GM19455 (cell line): ENCODE measurements at regions not wholly inside any gene's neighbourhood (a gene's known extent, or its start where the extent isn't known, plus 50 kb on each side); places are given as distances from the start of the nearest gene placed in this dataset.

Experiments used
- ATAC-seq: cut with Tn5 transposase; IDR thresholded peaks from one replicate; pipeline ENCODE4 v1.9.1; 2021; ENCODE audit not compliant: unreplicated experiment

DNA sequence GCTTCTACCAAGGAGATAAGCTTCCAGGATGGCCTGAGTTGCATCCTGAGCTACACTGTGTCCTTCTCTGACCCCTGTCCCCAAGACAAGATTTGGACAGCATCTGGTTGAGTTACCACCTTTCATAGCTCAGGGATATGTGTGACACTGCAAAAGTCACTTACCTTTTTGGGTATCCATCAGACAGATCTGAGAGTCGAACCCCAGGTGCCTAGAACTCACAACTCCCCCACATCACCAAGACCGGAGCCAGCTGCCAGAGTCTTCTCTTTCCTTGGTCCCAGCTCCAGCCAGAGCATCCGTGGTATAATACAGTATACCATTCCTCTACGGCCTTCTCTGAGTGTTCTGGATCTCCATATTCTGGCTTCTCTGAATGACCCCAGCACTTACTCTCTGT is 133.0 kb downstream of the CD83 start:
- no peak for ATAC-seq

DNA sequence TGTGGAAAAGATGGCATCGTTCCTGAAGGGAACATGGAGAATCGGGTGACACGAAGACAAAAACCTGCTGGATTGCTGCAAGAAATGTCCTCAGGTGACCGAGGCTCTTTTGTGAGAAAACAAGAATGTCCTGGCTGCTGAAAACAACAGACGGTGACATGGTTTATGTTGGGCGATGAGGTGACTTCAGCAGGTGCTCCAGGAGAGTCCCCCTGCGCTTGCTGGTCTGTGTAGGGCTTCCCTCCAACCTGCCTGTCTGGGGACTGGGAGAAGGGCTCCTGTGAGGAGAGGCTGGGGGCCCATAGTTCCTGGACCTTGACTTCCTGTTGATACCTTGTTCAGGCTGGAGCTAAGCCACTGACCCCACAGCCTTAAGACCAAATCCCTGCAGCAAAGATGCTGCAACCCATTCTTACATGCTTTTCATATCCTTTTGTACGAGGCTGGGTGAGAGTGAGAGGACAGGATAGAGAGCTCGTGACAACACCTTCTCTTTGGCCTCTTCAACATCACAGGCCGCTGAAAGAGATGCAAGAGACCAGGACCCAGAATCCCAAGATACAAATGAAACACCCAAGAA is 134.8 kb downstream of the CD83 start:
- no peak for ATAC-seq

DNA sequence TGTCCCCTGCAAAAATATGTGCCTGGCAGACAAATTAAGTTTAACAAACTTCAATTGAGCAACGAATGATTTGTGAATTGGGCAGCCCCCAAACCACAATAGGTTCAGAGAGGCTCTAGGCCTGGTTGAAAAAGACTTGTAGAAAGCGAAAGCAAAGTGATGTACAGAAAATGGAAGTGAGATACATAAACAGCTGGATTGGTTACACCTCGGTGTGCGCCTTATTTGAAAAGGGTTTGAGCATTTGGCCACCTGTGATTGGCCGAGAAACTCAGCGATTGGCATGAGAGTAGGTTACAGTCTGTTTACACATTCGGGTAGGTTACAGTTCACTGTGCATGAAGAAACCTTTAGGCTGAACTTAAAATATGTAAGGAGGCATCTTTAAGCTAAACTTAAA is 136.9 kb downstream of the CD83 start:
- ATAC-seq, result peak; percentile 93

DNA sequence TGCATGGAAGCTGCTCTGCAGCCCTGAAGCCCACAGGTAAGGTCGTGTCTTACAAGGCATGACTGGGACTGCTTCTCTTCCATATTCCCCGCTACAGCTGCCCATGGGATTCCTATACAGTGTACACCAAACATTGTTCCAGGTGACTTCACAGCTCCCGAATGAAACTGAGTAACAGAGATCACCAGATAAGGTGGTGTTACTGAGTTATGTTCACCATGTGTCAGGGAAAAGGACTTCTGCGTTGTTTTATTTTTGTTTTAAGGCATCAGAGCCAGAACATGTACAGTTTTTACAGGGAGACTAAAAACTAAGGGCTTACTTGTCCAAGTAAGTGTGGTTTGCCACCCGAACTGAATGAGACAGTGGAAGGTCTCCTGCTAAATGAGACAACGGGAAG is 138.3 kb downstream of the CD83 start:
- ATAC-seq, result no peak

DNA sequence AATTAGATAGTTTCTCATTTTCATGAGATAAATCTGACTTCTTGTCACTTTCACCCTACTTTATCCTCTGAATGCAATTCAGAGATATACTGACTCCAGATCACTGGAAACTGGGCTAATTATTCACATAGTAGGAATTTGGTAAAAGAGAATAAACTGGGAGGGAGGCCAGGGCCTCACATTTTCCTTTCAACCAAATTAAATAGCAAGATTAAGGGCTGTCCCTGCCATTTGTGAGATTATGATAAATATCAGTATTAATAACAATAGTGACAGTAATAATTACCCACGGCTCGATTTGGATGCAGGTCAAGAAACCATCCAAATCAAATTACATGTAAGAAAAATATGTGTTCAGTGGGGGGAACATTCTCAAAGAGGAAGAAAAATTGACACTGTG is 140.5 kb downstream of the CD83 start:
- ATAC-seq, result no peak

DNA sequence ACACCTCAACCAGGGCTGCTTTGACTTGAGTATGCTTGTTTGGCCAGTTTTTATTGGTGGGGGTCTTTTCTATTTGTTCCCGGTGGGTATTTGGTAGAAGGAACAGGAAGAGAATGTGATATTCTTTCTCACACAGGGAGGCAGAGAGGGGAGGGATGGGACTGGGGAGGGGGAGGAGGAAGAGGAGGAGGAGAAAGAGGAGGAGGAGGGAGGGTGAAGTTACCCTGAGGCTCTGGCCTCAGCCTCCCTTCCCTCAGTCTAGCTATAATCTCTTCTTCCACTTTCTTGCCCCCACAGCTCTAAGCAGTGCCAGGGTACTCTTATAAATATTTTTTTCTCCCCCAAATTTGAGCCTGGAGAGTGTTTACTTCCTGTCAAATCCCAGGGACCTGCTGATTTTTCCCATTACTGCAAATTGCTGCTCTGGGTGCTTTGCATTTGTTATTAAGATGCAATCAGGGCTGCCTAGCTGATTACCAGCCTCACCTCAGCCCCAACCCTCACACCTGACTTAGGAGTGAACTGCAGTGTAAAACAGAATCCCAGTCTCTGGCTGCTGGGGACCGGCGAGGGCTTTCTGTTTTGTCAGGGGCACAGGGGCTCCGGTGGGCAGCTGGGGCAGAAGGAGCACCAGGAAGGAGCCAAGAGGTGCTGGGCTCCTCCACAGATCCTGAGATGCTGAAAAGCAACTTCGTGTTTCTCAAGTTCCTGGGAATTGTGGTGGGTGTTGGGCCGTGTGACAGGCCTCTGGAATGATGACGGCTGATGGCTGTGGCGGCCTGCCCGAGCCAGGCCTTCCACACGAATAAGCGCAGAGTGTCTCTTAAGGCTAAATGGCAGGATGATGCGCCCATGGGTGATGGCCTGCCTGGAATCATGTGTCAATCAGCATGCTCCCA is 141.4 kb downstream of the CD83 start:
- ATAC-seq, result no peak

DNA sequence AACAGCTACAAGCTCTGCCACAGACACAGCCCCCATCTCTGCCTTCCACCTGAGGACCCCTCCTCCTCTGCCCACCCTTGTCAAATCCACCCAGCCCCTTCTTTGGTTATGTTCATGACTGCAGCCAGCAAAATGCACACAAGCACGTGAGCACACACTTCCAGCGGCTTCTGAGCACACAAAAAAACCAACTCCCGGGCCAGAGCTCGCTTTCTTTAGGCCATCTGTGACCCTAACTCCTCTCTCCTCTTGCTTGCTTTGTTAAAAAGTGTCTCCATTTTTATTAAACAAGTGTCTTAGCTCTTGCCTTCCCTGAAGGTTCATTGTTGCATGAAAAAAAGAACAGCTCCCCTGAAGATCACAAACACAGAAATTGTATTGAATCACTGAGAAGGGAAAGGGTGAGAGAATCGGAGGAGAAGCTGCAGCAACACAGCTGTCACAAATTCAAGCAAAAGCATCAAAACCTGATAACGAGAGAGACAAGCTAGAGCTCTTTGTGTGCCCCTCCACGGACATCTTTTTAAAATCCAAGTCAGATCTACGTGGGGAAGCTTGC is 142.1 kb downstream of the CD83 start:
- ATAC-seq, result no peak

DNA sequence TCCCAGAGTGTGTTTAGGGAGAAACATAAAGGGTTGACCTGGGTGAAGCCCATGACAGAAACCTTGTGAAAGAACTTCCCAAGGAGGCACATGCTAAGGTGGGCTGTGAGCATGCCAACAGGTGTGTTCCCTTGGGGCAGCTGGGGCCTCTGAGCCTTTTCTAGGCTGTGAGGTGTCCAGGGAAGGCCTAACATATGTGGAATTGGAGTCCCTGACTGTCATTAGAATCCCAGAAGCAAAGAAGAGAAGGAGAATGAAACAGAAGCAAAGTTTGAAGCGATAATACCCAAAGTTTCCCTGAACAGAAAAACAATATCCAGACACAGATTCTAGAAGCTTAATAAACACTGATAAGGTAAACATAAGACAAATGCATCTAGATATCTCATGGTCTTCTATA is 143.3 kb downstream of the CD83 start:
- no peak for ATAC-seq

DNA sequence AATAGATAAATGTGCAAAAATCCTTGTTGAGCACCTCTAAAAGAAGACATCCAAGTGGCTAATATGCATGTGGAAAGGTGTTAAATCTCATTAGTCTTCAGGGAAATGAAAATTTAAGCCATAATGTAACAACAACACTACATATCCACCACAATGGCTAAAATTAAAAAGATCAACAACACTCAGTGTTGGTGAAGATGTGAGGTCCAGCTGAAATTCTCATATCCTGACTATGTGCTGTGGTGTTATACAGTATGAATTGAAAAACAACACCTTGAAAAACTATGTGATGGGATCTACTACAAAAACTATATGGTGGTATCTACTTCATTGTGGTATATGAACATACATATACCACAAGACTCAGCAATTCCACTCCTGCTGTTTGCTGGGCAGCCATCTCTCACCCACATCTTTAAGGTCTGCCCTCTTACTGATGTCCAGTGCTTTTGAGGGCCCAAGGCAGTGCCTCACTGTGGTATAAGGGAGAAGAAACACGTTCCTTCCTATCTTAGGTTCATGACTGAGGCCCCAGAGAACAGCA is 146.4 kb downstream of the CD83 start:
- no peak for ATAC-seq

DNA sequence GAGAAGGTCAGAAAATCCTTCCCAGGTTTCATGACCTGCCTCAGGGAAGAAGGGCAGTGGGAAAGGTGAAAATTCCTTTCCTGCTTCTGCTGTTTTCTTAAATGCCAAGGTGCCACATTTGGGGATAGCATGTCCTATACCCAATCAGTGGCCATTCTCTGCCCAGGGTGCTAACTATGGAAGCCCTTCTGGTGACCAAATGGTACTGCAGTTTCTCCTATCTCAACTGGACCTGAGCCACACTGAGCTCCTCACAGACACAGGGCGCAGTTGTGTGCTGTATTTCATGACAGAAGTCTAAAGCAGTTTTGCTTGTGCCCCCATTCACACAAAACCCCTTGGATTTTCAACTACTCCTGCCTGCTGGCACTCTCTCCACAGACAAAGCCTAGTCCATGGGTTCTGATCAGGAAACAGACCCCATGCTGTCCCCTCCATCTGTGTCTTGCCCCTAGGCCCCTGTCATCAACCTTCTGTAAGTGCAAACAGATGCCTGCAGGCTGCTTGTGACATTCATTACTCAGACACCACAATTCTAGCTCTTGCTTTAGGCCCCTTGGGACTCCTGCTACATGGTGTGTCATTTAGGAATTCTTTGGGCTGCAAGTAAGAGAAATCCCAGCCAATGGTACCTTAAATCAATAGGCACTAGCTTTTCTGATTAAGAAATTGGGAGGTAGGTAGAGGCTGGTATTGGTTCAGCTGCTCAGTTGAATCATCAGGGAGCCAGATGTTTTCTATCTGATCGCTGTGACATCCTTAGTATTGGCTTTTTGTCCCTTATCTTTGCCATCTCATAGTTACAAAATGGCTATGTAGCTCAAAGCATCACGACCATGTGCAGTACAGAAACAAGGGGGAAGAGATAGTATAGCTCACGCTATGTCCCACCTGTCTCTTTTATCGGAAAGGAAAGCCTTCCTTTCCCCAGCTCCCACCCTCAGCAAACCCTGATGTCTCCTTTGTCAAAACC is 147.8 kb downstream of the CD83 start:
- no peak for ATAC-seq

DNA sequence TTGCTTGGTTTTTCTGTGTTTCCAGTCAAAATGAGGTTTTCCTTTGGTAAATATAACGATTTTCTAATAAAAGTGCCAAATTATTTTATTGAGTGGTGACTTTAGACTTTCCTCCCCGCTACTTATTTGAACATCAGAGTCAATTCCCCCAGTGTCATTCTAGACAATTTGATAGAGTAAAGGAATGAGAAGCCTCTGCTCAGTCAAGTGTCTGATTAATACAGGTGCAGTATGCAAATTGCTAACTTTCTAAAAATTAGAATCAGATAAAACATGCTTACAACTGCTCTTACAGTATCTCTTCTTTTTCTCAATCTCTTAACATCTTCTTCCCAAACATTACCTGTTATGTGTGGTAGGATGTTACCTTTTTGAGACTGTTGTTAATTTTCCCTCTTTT is 148.7 kb downstream of the CD83 start:
- ATAC-seq, result no peak

DNA sequence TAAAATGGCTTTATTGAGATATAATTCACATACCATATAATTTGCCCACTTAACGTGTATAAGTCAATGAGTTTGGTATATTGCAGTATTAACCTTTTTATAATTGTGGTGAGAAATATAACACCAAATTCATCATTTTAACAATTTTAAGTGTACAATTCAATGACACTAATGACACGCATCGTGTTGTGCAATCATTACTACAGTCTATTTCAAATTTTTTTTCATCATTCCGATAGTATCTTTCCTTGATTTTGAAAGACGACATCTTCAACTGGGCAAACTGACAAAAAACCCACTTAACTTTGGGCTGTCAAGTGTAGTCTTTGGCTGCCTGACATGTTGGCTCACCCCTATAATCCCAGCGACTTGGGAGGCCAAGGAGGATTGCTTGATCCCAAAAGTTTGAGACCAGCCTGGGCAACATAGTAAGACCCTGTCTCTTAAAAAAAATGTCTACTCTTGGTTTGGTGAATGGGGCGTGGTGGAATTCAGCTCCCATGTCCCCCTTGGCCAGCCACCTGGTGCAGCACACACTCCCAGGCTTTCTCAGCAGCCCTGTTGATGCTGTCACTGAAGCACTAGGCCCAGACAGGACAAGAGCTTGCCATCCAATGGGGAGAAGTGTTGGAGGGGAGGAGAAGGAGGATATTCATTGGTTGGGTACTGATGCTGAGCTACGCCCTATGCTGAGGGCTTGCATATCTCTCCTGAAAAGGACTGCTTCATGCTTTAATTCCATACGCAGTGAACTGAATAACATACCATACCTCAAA is 150.5 kb downstream of the CD83 start:
- ATAC-seq, result no peak

DNA sequence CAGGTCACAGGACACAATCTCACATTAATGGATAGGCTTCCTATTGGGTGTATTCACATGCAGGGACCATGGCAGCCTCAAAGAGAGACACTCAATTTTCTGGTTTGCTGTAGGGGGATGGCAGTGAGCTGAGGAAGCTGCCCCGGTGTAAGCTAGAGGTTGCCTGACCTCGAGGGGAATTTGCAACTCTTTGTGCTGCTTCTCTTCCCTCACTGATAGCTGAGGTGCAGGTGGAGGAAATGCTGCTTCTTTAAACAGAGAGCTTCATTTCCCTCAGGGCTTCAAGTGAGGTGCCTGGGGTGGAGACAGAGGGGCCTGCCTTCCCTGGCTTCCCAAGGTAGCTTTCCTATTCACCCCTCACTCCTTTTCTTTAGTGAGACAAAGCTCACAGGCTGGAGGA is 151.9 kb downstream of the CD83 start:
- no peak for ATAC-seq

DNA sequence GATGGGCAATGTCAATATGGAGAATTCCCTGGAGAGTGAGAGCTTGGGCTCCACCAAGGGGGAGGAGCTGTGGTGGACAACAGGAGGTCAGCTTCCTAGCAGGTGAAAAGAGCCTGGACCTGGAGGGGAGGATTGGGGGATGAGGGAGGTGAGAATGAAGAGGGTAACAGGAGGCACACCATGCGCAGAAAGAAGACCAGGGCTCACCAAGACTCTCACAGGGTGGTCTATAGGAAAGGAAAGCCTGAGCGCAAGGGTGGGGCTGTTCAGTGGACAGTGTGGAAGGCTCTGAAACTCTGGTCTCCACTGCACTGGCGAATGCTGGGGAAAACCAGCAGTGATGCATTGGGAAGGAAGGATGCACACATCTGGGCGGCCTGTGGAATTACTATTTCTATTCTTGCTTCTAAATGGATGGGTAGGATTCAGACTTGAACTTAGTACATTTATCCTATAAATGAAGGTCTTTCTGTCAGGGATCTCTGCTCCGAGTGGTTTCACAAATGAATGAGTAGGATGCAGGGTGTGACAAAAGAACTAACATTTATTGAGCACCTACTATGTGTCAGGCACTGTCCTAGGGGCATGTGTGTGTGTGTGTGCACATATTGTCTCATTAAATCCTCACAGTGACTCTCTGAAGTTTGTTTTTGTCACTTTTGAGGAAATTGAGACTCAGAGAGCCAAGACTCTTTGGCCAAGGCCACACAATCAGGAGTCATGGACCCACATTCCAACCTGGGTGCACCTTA is 152.7 kb downstream of the CD83 start:
- ATAC-seq, result no peak

DNA sequence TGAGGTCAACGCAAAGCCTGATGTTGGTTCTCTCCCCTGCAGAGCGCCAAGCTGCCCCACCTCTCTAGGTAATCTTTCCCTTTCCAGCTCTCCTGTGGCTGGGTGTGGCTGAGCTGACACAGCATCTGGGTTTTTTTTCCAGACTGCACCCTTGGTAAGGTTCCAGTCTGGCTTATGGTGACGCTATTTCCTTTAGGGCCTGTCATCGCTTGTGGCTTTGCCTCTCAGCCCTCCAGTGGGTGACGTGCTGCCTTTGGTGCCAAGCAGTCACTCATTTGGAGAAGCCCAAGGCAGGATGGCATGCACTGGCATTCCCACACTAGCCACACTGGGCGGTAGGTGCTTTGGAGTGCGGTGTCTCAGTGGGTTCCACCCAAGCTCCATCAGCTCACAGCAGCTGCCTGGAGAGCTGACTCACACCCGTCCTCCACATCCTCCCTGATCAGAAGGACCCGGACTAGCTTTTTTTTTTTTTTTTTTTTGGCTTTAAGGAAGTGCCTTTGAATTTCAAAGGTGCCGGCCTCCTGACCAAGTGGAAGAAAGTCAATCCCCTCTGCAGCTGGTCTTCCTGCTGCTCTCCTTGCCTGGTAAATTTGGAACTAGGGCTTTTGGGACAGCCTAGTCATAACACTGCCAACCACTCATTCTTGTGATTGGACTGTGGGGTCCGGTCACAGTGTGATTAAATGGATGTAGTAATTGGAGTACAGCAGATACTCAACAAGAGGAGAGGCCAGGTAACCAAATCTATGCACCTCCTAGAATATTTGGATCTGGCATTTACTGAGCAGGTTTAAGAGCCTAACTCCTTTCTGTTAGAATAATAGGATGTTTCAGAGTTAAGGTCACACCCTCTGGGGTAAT is 153.6 kb downstream of the CD83 start:
- ATAC-seq, result no peak

DNA sequence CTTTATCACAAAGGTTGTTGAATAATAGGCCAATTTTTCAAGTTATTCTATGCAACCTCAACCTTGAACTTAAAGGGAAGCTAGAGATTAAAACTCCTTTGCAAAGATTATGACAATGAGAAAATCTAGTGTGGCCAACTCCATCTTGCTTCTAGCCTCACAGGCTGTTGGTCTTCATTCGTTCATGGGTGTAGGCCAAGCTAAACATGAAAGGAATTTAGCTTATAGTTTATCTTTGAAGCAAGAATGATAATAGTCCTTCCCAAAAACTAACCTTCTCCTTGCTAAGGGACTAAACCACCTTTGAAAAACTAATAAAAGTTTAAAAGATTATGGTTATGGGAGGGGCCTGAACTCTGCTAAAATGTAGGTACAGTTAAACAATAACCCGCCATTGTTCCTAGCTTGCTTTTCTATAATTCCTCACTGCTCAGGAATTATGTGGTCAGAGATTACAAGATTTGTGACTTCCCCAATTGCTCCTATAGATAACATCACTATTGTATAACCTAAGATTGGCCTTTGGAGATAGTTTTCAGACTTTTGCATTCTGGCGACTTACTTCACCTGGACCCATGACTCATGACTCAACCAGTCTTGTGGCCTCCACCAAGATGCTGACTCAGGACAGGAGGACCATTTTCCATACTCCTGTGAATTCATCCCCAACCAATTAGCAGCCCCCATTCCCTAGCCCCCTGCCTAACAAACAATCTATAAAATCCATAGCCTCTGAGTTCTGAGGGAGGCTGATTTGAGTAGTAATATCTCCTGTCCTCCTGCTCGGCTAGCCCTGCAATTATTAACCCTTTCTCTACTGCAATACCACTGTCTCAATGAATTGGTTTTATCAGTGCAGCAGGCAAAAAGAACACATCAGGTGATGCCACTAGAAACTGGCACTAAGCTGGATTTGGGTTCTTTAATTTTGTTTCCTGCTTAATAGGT is 154.5 kb downstream of the CD83 start:
- ATAC-seq, result no peak

DNA sequence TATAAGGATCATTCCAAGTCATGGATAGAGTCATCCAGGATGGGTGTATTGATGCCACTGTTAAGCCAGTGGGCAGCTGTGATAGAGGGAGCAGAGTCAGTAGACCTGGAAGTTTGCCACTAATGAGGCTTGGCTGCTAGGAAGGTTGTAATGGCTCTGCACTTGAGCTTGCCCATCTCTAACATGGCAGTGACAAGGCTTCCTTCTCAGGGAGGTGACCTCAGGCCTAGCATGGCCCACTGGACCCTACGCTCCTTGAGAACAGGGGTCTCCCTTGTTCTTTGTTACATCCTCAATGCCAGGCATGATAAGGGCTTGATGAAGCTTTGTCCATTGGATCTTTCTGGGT is 155.1 kb downstream of the CD83 start:
- ATAC-seq, result no peak

DNA sequence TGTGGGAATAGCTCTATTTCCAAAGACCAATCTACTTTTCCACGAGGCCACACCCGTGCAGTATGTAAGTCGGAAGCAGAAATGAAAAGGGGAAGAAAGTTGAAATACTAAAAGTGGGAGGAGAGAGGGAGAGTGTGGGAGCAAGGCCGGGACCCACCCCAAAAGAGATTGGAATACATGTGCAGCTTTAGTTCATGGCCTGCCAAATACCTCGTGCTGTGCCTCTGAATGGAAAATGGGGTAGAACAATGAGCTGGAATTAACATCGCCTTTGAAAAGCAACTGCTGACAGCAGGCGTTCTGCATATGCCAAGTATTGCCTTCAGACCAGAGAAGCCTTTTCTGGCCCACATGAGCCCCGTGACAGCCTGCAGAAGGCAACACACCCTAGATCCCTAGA is 155.6 kb downstream of the CD83 start:
- ATAC-seq, result no peak
